ENCODE measurements at regions not wholly inside any gene's neighbourhood (a gene's known extent, or its start where the extent isn't known, plus 50 kb on each side); places are given as distances from the start of the nearest gene placed in this dataset.

DNA sequence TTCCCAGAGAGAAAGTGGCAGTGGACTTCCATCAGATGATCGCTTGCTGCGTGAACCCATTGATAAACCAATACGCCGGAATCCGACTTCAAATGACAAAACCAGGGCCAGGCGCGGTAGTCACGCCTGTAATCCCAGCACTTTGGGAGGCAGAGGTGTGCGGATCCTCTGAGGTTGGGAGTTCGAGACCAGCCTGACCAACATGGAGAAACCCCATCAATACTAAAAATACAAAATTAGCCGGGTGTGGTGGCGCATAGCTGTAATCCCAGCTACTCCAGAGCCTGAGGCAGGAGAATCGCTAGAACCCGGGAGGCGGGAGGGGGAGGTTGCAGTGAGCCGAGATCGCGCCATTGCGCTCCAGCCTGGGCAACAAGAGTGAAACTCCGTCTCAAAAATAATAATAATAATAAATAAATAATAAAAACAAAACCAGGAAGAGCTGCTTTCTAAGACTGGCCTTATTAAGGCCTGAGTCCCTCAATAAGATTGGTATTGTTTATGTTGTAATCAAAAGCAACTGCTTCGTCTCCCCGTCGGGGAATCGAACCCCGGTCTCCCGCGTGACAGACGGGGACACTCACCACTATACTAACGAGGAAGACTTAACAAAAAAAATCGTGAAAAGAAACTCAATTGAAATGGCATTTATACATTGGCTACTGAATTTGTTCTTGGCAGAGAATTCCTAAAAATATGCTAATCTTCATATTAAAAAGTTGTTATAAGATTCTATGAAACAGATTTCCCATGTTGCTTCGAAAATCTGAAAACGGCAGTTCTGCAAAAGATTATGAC, 110.2 kb upstream of the ZNF184 start:
- TF ChIP-seq, protein P1, sequence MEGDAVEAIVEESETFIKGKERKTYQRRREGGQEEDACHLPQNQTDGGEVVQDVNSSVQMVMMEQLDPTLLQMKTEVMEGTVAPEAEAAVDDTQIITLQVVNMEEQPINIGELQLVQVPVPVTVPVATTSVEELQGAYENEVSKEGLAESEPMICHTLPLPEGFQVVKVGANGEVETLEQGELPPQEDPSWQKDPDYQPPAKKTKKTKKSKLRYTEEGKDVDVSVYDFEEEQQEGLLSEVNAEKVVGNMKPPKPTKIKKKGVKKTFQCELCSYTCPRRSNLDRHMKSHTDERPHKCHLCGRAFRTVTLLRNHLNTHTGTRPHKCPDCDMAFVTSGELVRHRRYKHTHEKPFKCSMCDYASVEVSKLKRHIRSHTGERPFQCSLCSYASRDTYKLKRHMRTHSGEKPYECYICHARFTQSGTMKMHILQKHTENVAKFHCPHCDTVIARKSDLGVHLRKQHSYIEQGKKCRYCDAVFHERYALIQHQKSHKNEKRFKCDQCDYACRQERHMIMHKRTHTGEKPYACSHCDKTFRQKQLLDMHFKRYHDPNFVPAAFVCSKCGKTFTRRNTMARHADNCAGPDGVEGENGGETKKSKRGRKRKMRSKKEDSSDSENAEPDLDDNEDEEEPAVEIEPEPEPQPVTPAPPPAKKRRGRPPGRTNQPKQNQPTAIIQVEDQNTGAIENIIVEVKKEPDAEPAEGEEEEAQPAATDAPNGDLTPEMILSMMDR (conservative IDR thresholded peaks at IDR 0.05; ENCODE audit: low read depth, low read length), result no peak
- TF ChIP-seq EZH2 (IDR thresholded peaks at IDR 0.05; ENCODE audit: low read length, unreplicated experiment), result no peak

Data from PC-3 (cell line).